B cell (primary cell): ENCODE measurements at regions not wholly inside any gene's neighbourhood (a gene's known extent, or its start where the extent isn't known, plus 50 kb on each side); places are given as distances from the start of the nearest gene placed in this dataset.
"Not testable (repeated sequence)": the region's sequence is repeated elsewhere in the genome, so short reads cannot be mapped to it uniquely, and the experiment has no call there.

Experiments
- ATAC-seq: fragments of 200-7000 bp; cut with Tn5 transposase; one replicate; pipeline ENCODE4 v1.10.0; 2021; ENCODE audit warnings: low read depth, mild to moderate bottlenecking, moderate number of reproducible peaks, moderate library complexity
- CTCF ChIA-PET: fragments of 350-600 bp; sonication (Branson Sonifier 250); formaldehyde crosslinking; loops from one replicate; lab custom pipeline; 2021; ENCODE audit warnings: antibody characterized with exemption, inconsistent platforms; lab: Charles Lee
- POLR2A ChIA-PET: fragments of 350-600 bp; sonication (Branson Sonifier 250); formaldehyde crosslinking; loops from one replicate; lab custom pipeline; 2021; ENCODE audit warnings: antibody characterized with exemption; lab: Charles Lee
- DNase-seq: peaks from one replicate; pipeline ENCODE4 v3.0.0; 2013
- H2AFZ ChIP-seq: 2 replicates; pipeline ENCODE4 v1.6.1; 2012; ENCODE audit warnings: mild to moderate bottlenecking, low read depth, low read length; ENCODE audit not compliant: insufficient read depth, poor library complexity, severe bottlenecking
- H3K27ac ChIP-seq, 2 donors: 1 replicate in 1 of 2; 2 replicates in 1 of 2; pipeline ENCODE4 v1.5.1; 2012 to 2013; ENCODE audit warnings: low read length in 2 of 2, mild to moderate bottlenecking in 2 of 2, moderate library complexity in 1 of 2
- H3K27me3 ChIP-seq, 4 experiments: fragments of 200-600 bp in 1 of 4; sonication (generic) in 1 of 4; replicated peaks in 1 of 4; 1 replicate in 2 of 4; 2 replicates in 2 of 4; pipeline versions ENCODE4 v1.6.1 to v1.7.0; 2013 to 2016; ENCODE audit warnings: low read length in 3 of 4, mild to moderate bottlenecking in 2 of 4, mixed read lengths in 1 of 4, moderate library complexity in 1 of 4; ENCODE audit not compliant: insufficient read depth in 4 of 4, control insufficient read depth in 3 of 4; ENCODE audit errors: control extremely low read depth in 1 of 4
- H3K36me3 ChIP-seq, 2 experiments: replicated peaks in 1 of 2; 1 replicate in 1 of 2; 2 replicates in 1 of 2; pipeline versions ENCODE4 v1.6.1 to v1.7.1; 2013; ENCODE audit warnings: low read length in 1 of 2; ENCODE audit not compliant: insufficient read depth in 2 of 2, control insufficient read depth in 1 of 2; ENCODE audit errors: control extremely low read depth in 1 of 2, extremely low read depth in 1 of 2
- H3K4me1 ChIP-seq, 2 donors: fragments of 200-600 bp in 1 of 2; sonication (generic) in 1 of 2; 1 replicate in 1 of 2; 2 replicates in 1 of 2; pipeline versions ENCODE4 v1.5.1 to v1.6.1; 2013 to 2017; ENCODE audit warnings: low read length in 2 of 2; ENCODE audit not compliant: control insufficient read depth in 2 of 2, insufficient read depth in 2 of 2
- H3K4me2 ChIP-seq: replicated peaks from 2 replicates; pipeline ENCODE3; 2012; ENCODE audit warnings: mild to moderate bottlenecking, low read depth, low read length; ENCODE audit not compliant: poor library complexity, severe bottlenecking
- H3K4me3 ChIP-seq, 5 experiments: fragments of 200-600 bp in 1 of 5; sonication (generic) in 1 of 5; 1 replicate in 3 of 5; 2 replicates in 2 of 5; pipeline versions ENCODE4 v1.5.1 to v1.7.0; 2011 to 2016; ENCODE audit warnings: low read length in 4 of 5, mild to moderate bottlenecking in 4 of 5, low read depth in 2 of 5, control low read depth in 1 of 5, moderate library complexity in 1 of 5; ENCODE audit not compliant: insufficient read depth in 1 of 5; ENCODE audit errors: control extremely low read depth in 1 of 5, extremely low read depth in 1 of 5
- H3K79me2 ChIP-seq: fragments of 200-600 bp; sonication (generic); one replicate; pipeline ENCODE4 v1.6.0; 2016; ENCODE audit warnings: low read length; ENCODE audit not compliant: control insufficient read depth, insufficient read depth
- H3K9ac ChIP-seq: fragments of 200-600 bp; sonication (generic); 2 replicates; pipeline ENCODE4 v1.6.1; 2017; ENCODE audit warnings: mild to moderate bottlenecking, low read length, moderate library complexity
- H3K9me3 ChIP-seq, 3 donors: one replicate each; pipeline versions ENCODE4 v1.6.1 to v1.7.1; 2013; ENCODE audit warnings: low read length in 2 of 3; ENCODE audit not compliant: control insufficient read depth in 2 of 3, insufficient read depth in 1 of 3; ENCODE audit errors: control extremely low read depth in 1 of 3
- H4K20me1 ChIP-seq: 2 replicates; pipeline ENCODE4 v1.6.0; 2012; ENCODE audit warnings: mild to moderate bottlenecking, low read length; ENCODE audit not compliant: insufficient read depth, control insufficient read depth, poor library complexity, severe bottlenecking
- H3K27ac Mint-ChIP-seq: one replicate; pipeline ENCODE4 v1.8.0; 2021; ENCODE audit warnings: mixed read lengths
- H3K27me3 Mint-ChIP-seq: one replicate; pipeline ENCODE4 v1.8.0; 2021; ENCODE audit warnings: mixed read lengths
- H3K4me1 Mint-ChIP-seq: one replicate; pipeline ENCODE4 v1.8.0; 2021; ENCODE audit warnings: mixed read lengths
- H3K4me3 Mint-ChIP-seq: one replicate; pipeline ENCODE4 v1.8.0; 2021; ENCODE audit warnings: mixed read lengths
- H3K9me3 Mint-ChIP-seq: one replicate; pipeline ENCODE4 v1.8.0; 2022; ENCODE audit warnings: mixed read lengths; ENCODE audit not compliant: insufficient read depth
- EZH2 ChIP-seq: IDR thresholded peaks from 2 replicates; pipeline ENCODE4 v1.6.1; 2012; ENCODE audit warnings: borderline replicate concordance, low read depth, mild to moderate bottlenecking, moderate library complexity, low read length; ENCODE audit not compliant: insufficient read depth, poor library complexity, severe bottlenecking
- WGBS: methylation state at CpG from one replicate; pipeline ENCODE4 v1.1.5; 2013; ENCODE audit warnings: missing lambda C conversion rate; ENCODE audit not compliant: insufficient coverage; 5-methylcytosine and 5-hydroxymethylcytosine counted together
- intact Hi-C: fragments of 100-400 bp; cut with micrococcal nuclease; formaldehyde crosslinking; loops from one replicate; pipeline ENCODE4 v1.10.0; 2022
- TF ChIP-seq, protein P1 (sequence below): fragments of 200-600 bp; IDR thresholded peaks from one replicate; pipeline ENCODE4 v1.8.0; 2022; ENCODE audit warnings: antibody characterized with exemption, mild to moderate bottlenecking

DNA sequence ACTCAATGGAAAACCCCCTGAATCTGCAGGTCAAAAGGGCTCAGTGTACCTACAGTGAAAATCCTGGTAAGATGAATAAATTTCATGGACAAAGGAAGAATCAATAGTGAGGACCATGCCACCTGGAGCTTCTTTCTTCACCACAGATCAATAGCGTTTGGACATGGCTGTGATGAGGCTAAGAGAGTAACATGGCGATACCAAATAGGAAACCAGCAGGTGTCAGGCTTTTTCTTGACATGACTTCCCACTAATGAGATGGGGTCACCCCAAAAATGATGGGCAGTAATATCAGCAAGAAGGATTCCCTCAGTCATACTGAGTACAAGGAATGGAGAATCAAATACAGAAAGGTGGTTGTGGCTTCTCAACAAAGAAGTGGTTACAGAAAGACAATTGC, 208.5 kb upstream of the PLPPR1 start:
- Mint-ChIP-seq H3K4me3 (no peak overlapping the region), H3K27me3 (no peaks in the 10 kb centered on the region), H3K9me3 (peaks cover 4% of the 10 kb centered on the region), H3K4me1 (no peaks in the 10 kb centered on the region), H3K27ac (no peak overlapping the region)
- TF ChIP-seq EZH2, result no peak
- TF ChIP-seq, protein P1, sequence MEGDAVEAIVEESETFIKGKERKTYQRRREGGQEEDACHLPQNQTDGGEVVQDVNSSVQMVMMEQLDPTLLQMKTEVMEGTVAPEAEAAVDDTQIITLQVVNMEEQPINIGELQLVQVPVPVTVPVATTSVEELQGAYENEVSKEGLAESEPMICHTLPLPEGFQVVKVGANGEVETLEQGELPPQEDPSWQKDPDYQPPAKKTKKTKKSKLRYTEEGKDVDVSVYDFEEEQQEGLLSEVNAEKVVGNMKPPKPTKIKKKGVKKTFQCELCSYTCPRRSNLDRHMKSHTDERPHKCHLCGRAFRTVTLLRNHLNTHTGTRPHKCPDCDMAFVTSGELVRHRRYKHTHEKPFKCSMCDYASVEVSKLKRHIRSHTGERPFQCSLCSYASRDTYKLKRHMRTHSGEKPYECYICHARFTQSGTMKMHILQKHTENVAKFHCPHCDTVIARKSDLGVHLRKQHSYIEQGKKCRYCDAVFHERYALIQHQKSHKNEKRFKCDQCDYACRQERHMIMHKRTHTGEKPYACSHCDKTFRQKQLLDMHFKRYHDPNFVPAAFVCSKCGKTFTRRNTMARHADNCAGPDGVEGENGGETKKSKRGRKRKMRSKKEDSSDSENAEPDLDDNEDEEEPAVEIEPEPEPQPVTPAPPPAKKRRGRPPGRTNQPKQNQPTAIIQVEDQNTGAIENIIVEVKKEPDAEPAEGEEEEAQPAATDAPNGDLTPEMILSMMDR, result no peak
- no peak overlapping the region for H3K4me2 ChIP-seq
- WGBS, result 92% methylated on average over 2 of the region's 2 CpGs
- no peaks in the 10 kb centered on the region for H4K20me1 ChIP-seq
- H3K4me1 ChIP-seq, result no peaks in the 10 kb centered on the region
- intact Hi-C loops, result no loop called here
- no peaks in the 10 kb centered on the region for H3K36me3 ChIP-seq
- ChIA-PET POLR2A (no interaction called here), CTCF (no interaction called here)
- no peaks in the 10 kb centered on the region for H3K79me2 ChIP-seq
- H3K9me3 ChIP-seq, result peaks cover 0 to 2% (median 0%) of the 10 kb centered on the region in 3 donors
- H3K27ac ChIP-seq, result no peak overlapping the region
- no peak overlapping the region for H3K9ac ChIP-seq
- ATAC-seq (no peak), DNase-seq (no peak)
- H2AFZ ChIP-seq, result no peak overlapping the region
- H3K4me3 ChIP-seq, result no peak overlapping the region
- H3K27me3 ChIP-seq, result no peaks in the 10 kb centered on the region

- H3K4me1 Mint-ChIP-seq, H3K4me2 ChIP-seq, H3K4me3 ChIP-seq, intact Hi-C loops, H3K9me3 ChIP-seq, H3K36me3 ChIP-seq, H3K27ac Mint-ChIP-seq, H2AFZ ChIP-seq, H3K9ac ChIP-seq, H3K4me3 Mint-ChIP-seq, H3K27me3 Mint-ChIP-seq, H3K4me1 ChIP-seq, H3K9me3 Mint-ChIP-seq, H3K79me2 ChIP-seq, CTCF ChIA-PET, H3K27me3 ChIP-seq, H3K27ac ChIP-seq, H4K20me1 ChIP-seq, DNase-seq, POLR2A ChIA-PET, ATAC-seq: not testable (repeated sequence)
- WGBS, result no CpG with 5 or more reads among the region's 8 CpGs
These were observed 195.5 kb upstream of the PLPPR1 start for GRCh38 chr9:100833035-100833434.
